HL-60/S4 treated with phorbol 12-myristate 13-acetate at 8.2 ng/mL for 4 days and 3 days (cell line): ENCODE measurements at regions not wholly inside any gene's neighbourhood (a gene's known extent, or its start where the extent isn't known, plus 50 kb on each side); places are given as distances from the start of the nearest gene placed in this dataset.

Experiments
- in situ Hi-C: fragments of 300-500 bp; cut with MboI; formaldehyde crosslinking; loops from 2 replicates; pipeline ENCODE4 v1.15.0; 2022; ENCODE audit warnings: low sequenced_read_pairs

DNA sequence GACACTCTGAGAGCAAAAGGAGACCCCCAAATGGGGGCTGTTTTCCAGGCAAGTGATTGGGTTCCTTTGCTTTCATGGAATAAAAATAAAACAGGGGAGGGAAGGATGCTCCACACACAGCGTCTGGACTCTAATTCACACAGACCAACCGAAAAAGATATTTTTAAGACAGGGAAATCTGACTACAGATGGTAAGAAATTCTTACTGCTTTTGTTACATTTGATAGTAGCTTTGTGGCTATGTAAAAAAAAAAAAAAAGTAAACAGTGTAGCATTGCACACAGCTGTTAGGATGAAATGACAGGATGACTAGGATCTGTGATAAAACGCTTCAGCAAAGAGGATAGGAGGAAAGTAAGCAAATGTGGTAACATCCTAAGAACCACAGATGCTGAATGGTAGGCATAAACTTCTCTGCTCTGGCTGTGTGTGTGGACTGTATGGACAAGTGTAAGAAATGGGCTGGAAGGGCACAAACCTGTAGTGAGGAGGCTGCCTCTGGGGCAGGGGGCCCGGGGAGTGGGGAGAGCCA lies 207.6 kb downstream of the ANAPC1 start:
- in situ Hi-C loops = loop anchor here (25.0 kb wide), 1 partner anchor 864 kb away; no protein-coding TSS in a partner anchor

DNA sequence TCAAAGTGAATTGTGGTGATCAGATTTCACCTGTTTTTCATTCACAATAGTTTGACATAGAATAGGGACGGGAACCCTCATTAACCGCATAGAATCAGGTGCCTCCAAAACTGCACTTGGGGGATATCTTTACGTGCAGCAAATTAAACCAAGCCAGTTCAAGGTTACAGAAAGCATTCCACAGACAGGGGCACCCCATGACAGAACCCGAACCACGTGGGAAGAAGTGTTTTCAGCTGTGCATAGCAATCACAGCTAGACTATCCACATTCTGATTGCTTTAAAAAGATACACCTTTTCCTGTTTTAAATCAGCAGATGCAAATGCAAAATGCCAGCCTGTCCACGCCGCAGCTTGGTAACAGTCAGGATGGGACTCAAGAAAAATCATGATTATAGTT lies 205.8 kb downstream of the ANAPC1 start:
- in situ Hi-C loops = loop anchor here (25.0 kb wide), 1 partner anchor 866 kb away; no protein-coding TSS in a partner anchor

DNA sequence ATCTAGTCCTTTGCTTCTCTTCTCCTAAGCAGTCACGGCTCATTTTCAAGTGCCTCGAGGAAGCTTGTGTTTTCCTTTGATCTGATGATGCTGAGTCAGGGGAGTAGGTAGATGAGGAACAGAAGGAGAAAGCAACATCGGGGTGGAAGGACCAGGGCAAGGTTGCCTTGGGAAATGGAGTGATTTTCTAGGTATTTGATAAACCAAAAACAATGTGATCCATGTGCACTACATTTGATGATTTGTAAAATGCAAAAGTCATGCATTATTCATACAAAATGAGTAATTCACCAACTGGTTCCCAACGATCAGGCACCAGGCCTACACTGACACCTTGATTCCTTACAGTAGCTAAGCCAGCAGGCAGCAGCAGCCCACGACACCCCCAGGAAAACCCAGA lies 205.3 kb downstream of the ANAPC1 start:
- in situ Hi-C loops = loop anchor here (25.0 kb wide), 1 partner anchor 866 kb away; no protein-coding TSS in a partner anchor

DNA sequence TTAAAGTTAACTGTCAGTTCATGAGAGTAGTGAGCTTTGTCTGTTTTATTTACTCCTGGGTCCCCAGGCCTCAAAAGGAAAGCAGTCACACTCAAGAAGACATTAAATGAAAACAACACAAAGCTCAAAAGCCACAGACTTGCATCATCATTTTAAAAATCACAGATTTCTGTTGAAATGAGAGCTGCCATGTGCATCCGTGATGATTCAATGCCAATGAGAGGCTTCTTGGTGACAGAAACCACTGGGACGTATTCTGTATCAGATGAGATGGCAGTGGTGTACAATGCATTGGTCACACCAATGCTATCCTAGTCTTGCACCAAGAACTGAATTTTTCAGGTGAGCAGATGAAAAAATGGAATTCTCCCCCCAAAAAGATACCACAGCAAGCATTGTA lies 204.8 kb downstream of the ANAPC1 start:
- in situ Hi-C loops = loop anchor here (25.0 kb wide), 1 partner anchor 867 kb away; no protein-coding TSS in a partner anchor

DNA sequence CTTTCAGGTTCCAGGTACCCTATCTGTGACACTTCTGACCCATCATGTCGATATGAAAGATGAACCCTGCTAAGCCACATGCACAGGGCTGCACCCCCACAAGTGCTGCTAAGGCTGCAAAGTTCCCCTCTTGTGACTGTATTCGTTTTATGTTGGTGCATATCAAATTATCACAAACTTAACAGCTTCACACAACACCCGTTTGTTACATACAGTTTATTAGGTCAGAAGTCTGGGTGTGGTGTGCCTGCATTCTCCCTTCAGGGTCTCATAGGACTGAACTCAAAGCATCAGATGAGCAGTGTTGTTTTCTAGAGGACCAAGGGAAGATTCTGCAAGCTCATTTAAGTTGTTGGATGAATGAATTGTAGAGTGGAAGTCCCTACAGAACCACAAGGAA lies 199.4 kb downstream of the ANAPC1 start:
- in situ Hi-C loops = loop anchor here (25.0 kb wide), 1 partner anchor 872 kb away; no protein-coding TSS in a partner anchor

DNA sequence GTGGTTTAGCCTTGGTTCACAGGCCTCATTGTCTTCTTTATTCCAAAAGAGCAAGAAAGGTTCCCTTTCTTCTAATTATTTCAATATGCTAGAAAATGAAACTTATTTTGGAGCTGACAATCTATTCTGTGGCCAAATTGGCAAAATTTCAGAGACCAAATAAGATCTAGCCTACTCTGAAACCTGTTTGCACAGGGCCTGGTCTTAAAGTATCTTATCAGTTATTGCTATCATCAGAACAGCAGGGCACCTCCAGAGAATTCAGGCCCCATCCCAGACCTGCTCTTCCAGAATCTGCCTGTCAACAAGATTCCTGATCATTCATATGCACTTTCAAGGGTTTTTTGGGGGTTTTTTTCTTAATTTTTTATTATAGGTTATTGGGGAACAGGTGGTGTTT lies 198.7 kb downstream of the ANAPC1 start:
- in situ Hi-C loops = loop anchor here (25.0 kb wide), 1 partner anchor 873 kb away; no protein-coding TSS in a partner anchor

DNA sequence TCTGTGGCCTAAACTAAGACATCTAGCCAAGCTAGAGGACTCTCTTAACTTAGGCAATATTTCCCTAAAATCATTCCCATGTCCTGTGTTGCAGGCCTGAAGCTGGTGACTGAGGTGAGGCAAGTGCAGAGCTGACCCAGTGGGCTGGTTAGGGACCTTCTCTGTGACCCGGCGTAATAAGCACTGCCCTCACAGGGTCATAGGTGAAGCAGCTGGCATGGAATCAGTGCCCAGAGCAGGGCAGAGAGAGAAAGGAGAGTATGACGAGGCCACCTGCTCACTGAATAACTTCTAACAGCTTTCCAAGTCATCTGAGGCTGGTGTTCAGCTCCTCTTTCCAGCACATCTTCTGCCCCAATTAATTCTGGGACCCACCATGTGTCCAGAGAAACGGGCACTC lies 197.0 kb downstream of the ANAPC1 start:
- in situ Hi-C loops = loop anchor here (25.0 kb wide), 1 partner anchor 875 kb away; no protein-coding TSS in a partner anchor

DNA sequence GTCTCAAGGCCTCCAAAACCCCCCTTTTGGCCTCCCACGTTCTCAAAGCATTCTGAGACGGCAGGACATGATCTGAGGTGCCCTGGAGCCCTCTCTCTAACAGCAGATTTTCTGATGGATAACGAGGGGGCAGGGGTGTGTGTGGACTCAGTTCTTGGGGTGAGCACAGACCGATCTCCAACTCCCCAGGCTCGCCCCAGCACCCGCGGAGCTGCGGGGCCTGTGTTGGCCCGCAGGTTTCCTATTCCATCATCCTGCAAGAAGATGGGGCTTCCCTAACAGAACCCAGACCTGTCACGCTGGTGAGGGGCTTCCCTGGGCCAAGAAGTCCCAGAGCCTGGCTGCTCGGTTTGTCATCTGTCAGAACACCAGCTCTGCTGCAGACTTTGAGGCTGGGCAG lies 196.1 kb downstream of the ANAPC1 start:
- in situ Hi-C loops = loop anchor here (25.0 kb wide), 1 partner anchor 876 kb away; no protein-coding TSS in a partner anchor

DNA sequence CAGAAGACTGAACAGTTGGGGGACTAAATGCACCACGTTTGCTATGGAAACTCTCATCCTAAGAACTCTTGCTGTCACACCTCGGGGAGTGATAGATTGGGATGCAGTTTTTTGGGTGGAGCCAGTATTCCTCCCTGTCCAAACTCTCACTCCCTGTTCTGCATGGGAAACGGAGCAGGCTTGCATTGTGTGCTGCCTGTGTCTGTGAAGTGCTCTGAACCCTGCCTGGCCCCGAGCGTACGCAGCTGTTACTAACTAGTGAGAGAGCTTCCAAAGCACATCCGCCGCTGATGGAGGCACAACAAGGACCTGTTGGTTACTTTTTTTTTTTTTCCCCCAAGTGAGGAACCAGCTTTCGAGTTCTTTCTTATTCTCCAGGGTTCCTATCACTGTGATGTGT lies 195.5 kb downstream of the ANAPC1 start:
- in situ Hi-C loops = loop anchor here (25.0 kb wide), 1 partner anchor 876 kb away; no protein-coding TSS in a partner anchor

DNA sequence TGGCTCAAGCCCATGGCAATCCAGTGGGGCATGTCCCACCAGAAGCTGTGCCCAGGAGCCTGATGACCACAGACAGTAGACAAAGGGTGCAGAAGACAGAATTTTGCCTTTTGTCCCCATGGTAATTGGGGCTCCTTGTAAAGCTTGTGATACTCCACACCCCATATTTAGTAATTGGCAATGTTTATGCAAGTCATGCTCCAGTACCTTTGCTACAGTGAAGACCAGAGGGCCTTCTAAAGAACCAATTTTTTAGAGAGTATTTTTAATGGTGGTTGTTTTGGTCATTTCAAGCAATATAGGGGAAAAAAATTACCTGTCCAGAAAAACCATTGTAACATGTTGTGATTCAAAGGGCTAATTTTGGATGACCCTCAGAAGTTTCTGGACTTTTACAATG lies 194.8 kb downstream of the ANAPC1 start:
- in situ Hi-C loops = loop anchor here (25.0 kb wide), 1 partner anchor 877 kb away; no protein-coding TSS in a partner anchor

DNA sequence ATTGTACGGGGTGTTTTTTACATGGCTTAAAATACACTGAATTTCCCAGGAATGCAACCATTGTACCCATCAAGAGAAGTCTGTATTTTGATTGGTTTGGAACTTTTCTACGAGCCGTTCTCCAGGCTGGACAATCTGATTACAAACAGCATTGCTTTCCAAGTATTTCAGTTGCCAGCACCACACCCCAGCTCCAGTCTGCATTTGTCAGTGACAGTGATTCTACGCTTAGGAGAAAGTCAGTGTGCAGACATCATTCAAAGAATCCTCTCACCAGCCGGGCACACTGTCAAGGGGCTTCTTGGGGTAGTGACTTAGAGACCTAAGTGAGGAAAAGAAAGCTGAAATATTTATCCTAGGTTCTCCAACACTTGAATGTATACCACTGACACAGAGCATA lies 194.1 kb downstream of the ANAPC1 start:
- in situ Hi-C loops = loop anchor here (25.0 kb wide), 1 partner anchor 878 kb away; no protein-coding TSS in a partner anchor

DNA sequence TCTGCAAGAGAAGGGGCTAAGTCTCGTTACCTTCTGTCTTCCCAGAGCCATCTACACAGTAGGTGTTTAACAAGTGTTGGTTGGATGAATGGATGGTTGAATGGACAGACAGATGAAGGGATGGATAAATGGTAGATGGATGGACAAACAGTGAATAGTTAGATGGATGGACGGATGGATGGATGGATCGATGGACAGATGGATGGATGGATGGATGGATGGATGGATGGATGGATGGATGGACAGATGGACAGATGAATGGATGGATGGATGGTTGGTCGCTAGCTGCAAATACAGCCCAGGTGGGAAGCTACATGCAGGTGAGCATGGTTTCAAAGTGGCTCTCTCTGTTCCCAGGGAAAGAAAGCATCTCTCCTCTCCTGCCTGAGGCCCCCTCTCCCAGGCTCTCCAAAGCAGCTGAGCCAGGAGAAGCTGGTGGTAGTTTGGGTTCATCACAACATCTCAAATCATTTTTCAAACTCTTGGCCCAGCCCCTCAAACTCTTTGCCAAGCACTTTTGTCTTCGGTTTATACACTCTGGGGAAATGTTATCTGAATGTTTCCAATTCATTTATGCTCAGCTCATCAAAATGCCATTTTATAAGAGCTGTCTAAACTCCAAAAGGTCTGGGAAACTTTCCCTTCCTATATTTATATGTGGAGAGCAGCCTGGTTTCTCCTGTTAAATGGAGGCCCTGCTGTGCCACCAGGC lies 192.7 kb downstream of the ANAPC1 start:
- in situ Hi-C loops = loop anchor here (25.0 kb wide), 1 partner anchor 879 kb away; no protein-coding TSS in a partner anchor

DNA sequence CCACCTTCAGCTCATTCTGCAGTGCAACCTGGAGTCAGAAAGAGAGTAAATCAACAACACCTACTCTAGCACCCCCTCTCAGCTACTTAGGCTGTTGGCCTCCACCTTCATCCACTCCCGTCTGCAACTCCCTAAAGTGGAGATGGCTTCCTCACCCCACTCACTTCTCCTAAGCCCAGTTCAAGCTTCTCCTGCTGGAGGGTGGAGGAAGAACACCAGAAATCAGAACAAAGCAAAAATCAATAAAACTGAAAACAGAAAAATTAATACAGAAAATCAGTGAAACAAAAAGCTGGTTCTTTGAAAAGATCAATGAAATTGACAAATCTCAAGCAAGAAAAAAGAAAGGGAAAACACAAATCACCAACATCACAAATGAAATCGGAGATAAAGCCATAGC lies 191.7 kb downstream of the ANAPC1 start:
- in situ Hi-C loops = loop anchor here (25.0 kb wide), 1 partner anchor 880 kb away; no protein-coding TSS in a partner anchor

DNA sequence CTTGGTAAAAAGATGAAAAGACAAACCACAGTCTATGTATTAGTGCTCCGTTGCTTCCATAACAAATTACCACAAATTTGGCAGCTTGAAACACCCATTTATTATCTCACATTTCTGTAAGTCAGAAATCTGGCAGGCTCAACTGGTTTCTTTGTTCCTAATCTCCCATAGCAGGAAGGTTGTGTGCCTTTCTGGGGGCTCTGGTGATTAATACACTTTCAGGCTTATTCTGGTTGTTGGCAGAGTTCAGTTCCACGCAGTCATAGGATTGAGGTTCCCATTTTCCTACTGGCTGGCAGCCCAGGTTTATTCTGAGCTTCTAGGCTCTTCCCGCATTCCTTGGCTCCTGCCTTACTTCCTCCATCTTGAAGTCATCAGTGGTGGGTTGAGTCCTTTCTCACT lies 189.3 kb downstream of the ANAPC1 start:
- in situ Hi-C loops = loop anchor here (25.0 kb wide), 1 partner anchor 882 kb away; no protein-coding TSS in a partner anchor

DNA sequence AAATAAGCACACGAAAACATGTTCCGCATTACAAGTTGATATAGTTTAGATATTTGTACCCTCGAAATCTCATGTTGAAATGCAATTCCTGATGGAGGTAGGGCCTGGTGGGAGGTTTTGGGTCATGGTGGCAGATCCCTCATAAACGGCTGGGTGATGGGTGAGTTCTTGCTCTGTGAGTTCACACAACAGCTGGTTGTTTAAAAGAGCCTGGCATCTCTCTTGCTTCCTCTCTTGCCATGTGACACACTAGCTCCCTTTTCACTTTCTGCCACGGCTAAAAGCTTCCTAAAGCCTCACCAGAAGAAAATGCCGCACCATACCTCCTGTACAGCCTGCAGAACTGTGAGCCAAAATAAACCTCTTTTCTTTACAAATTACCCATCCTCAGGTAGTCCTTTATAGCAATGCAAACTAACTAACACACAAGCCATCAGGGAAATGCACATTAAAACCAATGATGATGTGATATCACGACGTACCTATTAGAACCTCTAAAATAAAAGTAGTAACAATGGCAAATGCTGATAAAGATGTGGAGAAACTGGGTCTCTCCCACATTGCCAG lies 188.5 kb downstream of the ANAPC1 start:
- in situ Hi-C loops = loop anchor here (25.0 kb wide), 1 partner anchor 883 kb away; no protein-coding TSS in a partner anchor

DNA sequence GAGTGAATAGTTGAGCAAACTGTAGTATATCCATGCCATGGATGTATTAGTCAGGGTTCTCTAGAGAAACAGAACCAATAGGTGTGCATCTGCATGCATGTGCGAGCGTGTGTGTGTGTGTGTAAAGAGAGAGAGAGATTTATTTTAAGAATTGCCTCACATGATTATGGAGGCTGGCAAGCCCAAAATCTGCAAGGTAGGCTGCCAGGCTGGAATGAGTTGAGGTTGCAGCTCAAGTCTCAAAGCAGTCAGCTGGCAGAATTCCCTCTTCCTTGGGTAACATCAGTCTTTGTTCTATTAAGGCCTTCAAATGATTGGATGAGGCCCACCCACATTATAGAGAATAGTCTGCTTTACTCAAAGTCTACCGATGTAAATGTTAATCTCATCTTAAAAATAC lies 187.8 kb downstream of the ANAPC1 start:
- in situ Hi-C loops = loop anchor here (25.0 kb wide), 1 partner anchor 884 kb away; no protein-coding TSS in a partner anchor

DNA sequence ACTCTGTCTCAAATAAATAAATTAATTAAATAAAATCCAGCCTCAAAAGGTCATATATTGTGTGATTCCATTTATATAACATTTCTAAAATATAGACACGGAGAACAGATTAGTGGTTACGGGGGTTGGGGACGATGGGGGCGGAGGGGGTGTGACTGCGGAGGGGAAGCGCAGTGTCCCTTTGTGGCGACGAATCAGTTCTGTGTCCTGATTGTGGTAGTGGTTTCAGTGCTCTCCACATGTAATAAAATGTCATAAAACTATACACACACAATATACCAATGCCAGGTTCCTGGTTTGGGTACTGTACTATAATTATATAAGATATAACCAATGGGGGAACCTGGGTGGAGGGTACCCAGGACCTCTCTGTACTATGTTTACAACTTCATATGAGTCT lies 186.4 kb downstream of the ANAPC1 start:
- in situ Hi-C loops = loop anchor here (25.0 kb wide), 1 partner anchor 885 kb away; no protein-coding TSS in a partner anchor

DNA sequence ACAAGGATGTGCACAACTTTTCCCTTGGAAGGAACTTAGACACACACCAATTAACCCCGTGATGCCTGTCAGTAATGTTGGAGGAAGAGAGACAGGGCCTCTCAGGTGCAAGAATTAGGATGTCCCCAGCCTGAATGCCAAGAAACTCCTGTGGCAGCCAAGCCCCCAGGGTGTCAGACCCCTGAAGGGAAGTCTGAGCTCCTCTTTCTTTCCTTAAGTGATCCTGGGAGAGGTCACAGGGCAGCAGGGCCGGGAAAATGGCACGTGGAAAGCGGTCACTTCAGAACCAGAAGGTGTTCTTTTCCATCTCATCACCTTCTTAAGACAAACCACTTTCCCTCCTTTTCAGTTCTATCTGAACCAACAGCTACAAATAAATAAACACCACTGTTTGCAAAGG lies 185.9 kb downstream of the ANAPC1 start:
- in situ Hi-C loops = loop anchor here (25.0 kb wide), 1 partner anchor 886 kb away; no protein-coding TSS in a partner anchor

DNA sequence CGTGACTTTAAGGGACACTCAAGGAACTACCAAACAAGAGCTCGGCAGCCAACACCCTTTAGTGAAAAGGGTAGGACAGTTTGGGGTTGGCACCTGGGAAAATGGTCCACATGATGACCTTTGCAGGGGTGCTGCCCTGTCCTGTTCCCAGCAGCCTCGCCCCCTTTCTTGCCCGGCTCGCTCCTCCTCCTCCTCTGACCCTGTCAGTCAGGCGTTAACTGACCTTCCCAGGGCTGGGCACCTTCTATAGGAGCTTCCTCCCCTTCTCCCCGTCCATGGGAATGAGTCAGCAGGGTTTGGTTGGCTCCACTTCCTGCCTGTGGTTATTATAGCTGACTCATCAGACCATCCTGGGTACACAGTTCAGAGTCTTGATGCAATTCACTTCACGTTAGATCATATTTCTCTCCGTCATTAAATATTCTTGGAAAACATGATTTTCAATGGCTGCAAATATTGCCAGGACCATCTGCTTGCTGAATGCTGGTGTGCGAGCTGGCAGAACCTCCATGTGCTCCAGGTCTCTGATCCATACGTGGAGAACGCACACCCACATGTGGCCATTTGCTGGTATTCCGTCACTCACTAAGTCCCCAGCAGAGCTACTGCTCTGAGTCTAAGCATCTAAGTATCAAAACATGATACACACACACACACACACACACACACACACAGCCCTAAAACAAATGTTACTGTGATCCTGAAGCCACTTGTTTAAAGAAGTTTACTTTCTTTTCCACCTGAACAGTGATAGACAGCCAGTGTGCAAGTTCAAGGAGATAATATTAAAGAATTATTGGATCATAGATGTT lies 185.0 kb downstream of the ANAPC1 start:
- in situ Hi-C loops = loop anchor here (25.0 kb wide), 1 partner anchor 887 kb away; no protein-coding TSS in a partner anchor

DNA sequence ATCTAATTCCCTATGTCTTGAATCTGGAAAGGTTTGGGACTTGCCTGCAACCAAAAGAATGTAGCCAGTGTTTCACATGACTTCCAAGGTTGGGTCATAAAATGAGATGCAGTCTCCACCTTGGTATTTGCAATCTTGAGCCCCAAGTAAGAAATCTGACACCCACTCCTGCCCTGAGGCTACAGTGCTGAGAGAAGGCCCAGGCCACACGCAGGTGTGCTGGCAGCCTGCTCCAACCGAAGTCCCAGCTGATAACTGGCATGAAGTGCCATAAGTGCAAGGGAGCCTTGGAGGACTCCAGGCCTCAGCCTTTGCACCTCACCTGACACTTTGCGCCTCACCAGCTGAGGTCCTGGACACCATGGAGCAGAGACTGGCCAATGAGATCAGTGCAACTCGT lies 182.7 kb downstream of the ANAPC1 start:
- in situ Hi-C loops = loop anchor here (25.0 kb wide), 1 partner anchor 589 kb away; the partner anchor contains the start of gene BCL2L11
